LNCaP clone FGC (cell line): ENCODE measurements at regions not wholly inside any gene's neighbourhood (a gene's known extent, or its start where the extent isn't known, plus 50 kb on each side); places are given as distances from the start of the nearest gene placed in this dataset.

ENCODE experiments used
- DNase-seq: peaks from one replicate; pipeline ENCODE4 v3.0.0-alpha.2; 2011; ENCODE audit warnings: low read depth
- H3K4me3 ChIP-seq: 2 replicates; pipeline ENCODE4 v1.5.1; 2011; ENCODE audit warnings: mild to moderate bottlenecking, low read depth, low read length, control low read depth
- CTCF ChIP-seq: IDR thresholded peaks from 2 replicates; pipeline ENCODE4 v1.5.1; 2012; ENCODE audit warnings: mild to moderate bottlenecking; ENCODE audit not compliant: control insufficient read depth, insufficient read depth; ENCODE audit errors: extremely low read depth

DNA sequence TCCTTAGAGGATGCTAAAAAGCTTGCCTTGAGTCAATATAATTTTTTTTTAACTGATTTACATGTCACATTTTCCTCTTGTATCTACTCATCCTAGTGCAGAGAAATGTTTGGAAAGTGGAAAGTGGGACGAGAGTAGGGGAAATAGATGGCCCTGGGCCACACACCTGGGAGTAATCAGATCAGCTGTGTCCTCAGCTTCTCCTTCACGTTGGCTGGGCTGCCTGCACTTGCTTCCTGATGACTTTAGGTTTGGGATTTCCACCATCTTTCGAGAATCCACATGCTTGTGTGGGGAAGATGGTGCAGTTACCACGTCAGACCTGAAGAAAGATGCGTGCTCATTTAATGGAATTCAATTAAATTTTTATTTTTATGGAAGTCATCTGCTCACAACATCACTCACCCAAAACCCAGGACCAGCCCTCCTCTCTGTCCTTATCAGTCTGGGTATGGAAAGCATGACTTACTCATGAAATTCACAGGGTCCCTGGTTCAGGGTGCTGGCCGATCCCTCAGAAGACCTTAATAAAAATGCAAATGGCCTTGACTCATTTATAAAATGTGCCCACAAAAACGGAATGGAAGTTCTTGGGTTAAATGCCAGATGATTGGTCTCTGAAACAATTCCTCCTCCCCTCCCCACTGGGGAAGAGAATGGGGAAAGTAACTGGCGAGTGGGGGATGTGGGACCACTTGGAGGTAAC lies 74.5 kb upstream of the TIAM2 start:
- no peak overlapping the region for H3K4me3 ChIP-seq
- DNase-seq, result no peak
- no peak for TF ChIP-seq CTCF

- H3K4me3 ChIP-seq, result no peak overlapping the region
- TF ChIP-seq CTCF, result no peak
- no peak for DNase-seq
Observed at GRCh38 chr6:154921482-154921881, 73.6 kb upstream of the TIAM2 start.

- no peak for DNase-seq
- TF ChIP-seq CTCF, result no peak
- H3K4me3 ChIP-seq, result no peak overlapping the region
Observed at GRCh38 chr6:154923199-154923869, 71.8 kb upstream of the TIAM2 start.

DNA sequence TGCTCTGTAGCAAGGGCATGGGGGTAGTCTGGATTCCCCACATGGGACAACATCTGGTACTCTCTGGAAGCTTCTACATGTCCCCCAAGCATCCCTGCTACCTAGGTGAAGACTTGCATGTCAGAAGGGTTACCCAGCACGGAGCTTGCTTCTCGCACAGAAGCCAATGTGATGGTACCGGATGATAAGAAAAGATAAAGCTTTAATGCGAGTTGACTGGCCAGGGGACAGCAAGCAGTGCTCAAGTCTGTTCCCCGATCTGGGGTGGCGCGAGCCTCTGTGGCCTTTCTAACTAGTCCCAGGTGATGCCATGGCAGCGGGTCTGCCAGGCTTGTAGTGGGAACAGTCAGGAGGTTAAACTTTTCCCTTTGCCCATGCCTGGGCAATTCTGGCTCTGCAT lies 70.0 kb upstream of the TIAM2 start:
- no peak for TF ChIP-seq CTCF
- no peak for DNase-seq
- H3K4me3 ChIP-seq, result no peak overlapping the region

DNA sequence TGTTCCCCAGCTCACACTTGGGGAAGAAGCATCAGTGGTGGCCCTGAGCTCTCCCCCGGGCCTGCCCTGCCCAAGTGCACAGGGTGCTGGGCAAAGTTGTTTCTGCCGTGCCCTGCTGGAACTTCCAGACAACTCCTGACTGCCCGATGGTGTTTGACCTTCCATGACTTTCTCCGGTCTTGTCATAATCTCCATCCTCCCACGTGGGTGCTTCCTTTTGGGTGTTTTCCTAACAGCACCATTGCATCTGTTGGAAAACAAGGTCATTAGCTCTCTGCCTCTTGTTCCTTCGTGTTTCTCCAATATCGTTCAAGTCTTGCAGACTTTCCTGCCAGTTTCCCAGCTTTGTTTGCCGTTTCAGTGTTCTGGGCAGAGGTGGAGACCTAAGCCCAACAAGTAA lies 68.7 kb upstream of the TIAM2 start:
- DNase-seq, result no peak
- no peak for TF ChIP-seq CTCF
- no peak overlapping the region for H3K4me3 ChIP-seq

GRCh38 chr6:154928325-154928922 lies 66.7 kb upstream of the TIAM2 start:
- H3K4me3 ChIP-seq, result no peak overlapping the region
- peak; percentile 37 for DNase-seq
- peak; percentile 83 for TF ChIP-seq CTCF

- no peak for TF ChIP-seq CTCF
- DNase-seq, result no peak
- no peak overlapping the region for H3K4me3 ChIP-seq
Observed at GRCh38 chr6:154930451-154930851, 64.7 kb upstream of the TIAM2 start.
